Skeletal muscle satellite cell (primary cell): ENCODE measurements at regions not wholly inside any gene's neighbourhood (a gene's known extent, or its start where the extent isn't known, plus 50 kb on each side); places are given as distances from the start of the nearest gene placed in this dataset.

Experiments
- H3K27me3 ChIP-seq: 2 replicates; pipeline ENCODE4 v1.7.0; 2013; ENCODE audit warnings: low read length; ENCODE audit not compliant: control insufficient read depth, insufficient read depth
- H3K36me3 ChIP-seq: 2 replicates; pipeline ENCODE4 v1.7.0; 2013; ENCODE audit warnings: mild to moderate bottlenecking, control low read depth, low read length; ENCODE audit not compliant: insufficient read depth
- H3K4me1 ChIP-seq: 2 replicates; pipeline ENCODE4 v1.7.0; 2013; ENCODE audit warnings: low read length; ENCODE audit not compliant: control insufficient read depth, insufficient read depth
- H3K4me2 ChIP-seq: 2 replicates; pipeline ENCODE4 v1.7.0; 2013; ENCODE audit warnings: mild to moderate bottlenecking, low read length
- H3K4me3 ChIP-seq: 2 replicates; pipeline ENCODE4 v1.7.0; 2013; ENCODE audit warnings: low read length
- H3K9ac ChIP-seq: 2 replicates; pipeline ENCODE4 v1.7.0; 2013; ENCODE audit warnings: mild to moderate bottlenecking, low read depth, low read length, moderate library complexity
- H3K9me3 ChIP-seq: replicated peaks from 2 replicates; pipeline ENCODE4 v1.7.0; 2013; ENCODE audit warnings: mild to moderate bottlenecking, control low read depth, low read length

GRCh38 chrX:149322316-149322715 is 182.8 kb downstream of the IDS start:
- Histone ChIP-seq H3K36me3 (no peaks in the 10 kb centered on the region), H3K4me1 (no peaks in the 10 kb centered on the region), H3K4me3 (no peak overlapping the region), H3K9me3 (no peaks in the 10 kb centered on the region), H3K4me2 (no peak overlapping the region), H3K27me3 (no peaks in the 10 kb centered on the region), H3K9ac (no peak overlapping the region)

- Histone ChIP-seq H3K4me1 (peaks cover 14% of the 10 kb centered on the region), H3K36me3 (no peaks in the 10 kb centered on the region), H3K4me3 (no peak overlapping the region), H3K9me3 (no peaks in the 10 kb centered on the region), H3K9ac (peak overlapping the region; percentile 48), H3K27me3 (no peaks in the 10 kb centered on the region), H3K4me2 (peak overlapping the region; percentile 1)
These were observed 191.2 kb downstream of the IDS start for GRCh38 chrX:149313871-149314371.

- H3K27me3 ChIP-seq, result no peaks in the 10 kb centered on the region
- H3K4me1 ChIP-seq, result peaks cover 14% of the 10 kb centered on the region
- no peaks in the 10 kb centered on the region for H3K9me3 ChIP-seq
- no peaks in the 10 kb centered on the region for H3K36me3 ChIP-seq
- H3K4me3 ChIP-seq, result no peak overlapping the region
- peak overlapping the region; percentile 48 for H3K9ac ChIP-seq
- H3K4me2 ChIP-seq, result no peak overlapping the region
These were observed 192.1 kb downstream of the IDS start for GRCh38 chrX:149312988-149313387.

GRCh38 chrX:149312097-149312496 is 193.0 kb downstream of the IDS start:
- no peaks in the 10 kb centered on the region for H3K9me3 ChIP-seq
- H3K4me2 ChIP-seq, result no peak overlapping the region
- no peak overlapping the region for H3K4me3 ChIP-seq

GRCh38 chrX:149302705-149303104 is 202.4 kb downstream of the IDS start:
- H3K4me3 ChIP-seq, result no peak overlapping the region
- no peaks in the 10 kb centered on the region for H3K27me3 ChIP-seq
- no peaks in the 10 kb centered on the region for H3K9me3 ChIP-seq
- H3K36me3 ChIP-seq, result no peaks in the 10 kb centered on the region
- no peak overlapping the region for H3K9ac ChIP-seq
- no peaks in the 10 kb centered on the region for H3K4me1 ChIP-seq
- no peak overlapping the region for H3K4me2 ChIP-seq

More at GRCh38 chrX:149312097-149312496, 193.0 kb downstream of the IDS start:
- H3K27me3 ChIP-seq, result no peaks in the 10 kb centered on the region
- no peaks in the 10 kb centered on the region for H3K36me3 ChIP-seq
- H3K9ac ChIP-seq, result no peak overlapping the region
- H3K4me1 ChIP-seq, result peaks cover 14% of the 10 kb centered on the region

GRCh38 chrX:149298111-149298510 is 207.0 kb downstream of the IDS start:
- no peaks in the 10 kb centered on the region for H3K27me3 ChIP-seq
- no peak overlapping the region for H3K4me2 ChIP-seq
- no peaks in the 10 kb centered on the region for H3K36me3 ChIP-seq
- no peak overlapping the region for H3K4me3 ChIP-seq
- H3K4me1 ChIP-seq, result no peaks in the 10 kb centered on the region
- no peak overlapping the region for H3K9ac ChIP-seq
- no peaks in the 10 kb centered on the region for H3K9me3 ChIP-seq

GRCh38 chrX:149296092-149296491 is 209.0 kb downstream of the IDS start:
- Histone ChIP-seq H3K4me3 (no peak overlapping the region), H3K36me3 (no peaks in the 10 kb centered on the region), H3K9ac (no peak overlapping the region), H3K9me3 (no peaks in the 10 kb centered on the region), H3K27me3 (no peaks in the 10 kb centered on the region), H3K4me1 (no peaks in the 10 kb centered on the region), H3K4me2 (no peak overlapping the region)

GRCh38 chrX:149286940-149287349 is 218.2 kb downstream of the IDS start:
- Histone ChIP-seq H3K36me3 (no peaks in the 10 kb centered on the region), H3K9me3 (no peaks in the 10 kb centered on the region), H3K4me3 (no peak overlapping the region), H3K9ac (no peak overlapping the region), H3K4me1 (no peaks in the 10 kb centered on the region), H3K4me2 (no peak overlapping the region), H3K27me3 (no peaks in the 10 kb centered on the region)

GRCh38 chrX:149284616-149285015 is 220.5 kb downstream of the IDS start:
- Histone ChIP-seq H3K4me1 (no peaks in the 10 kb centered on the region), H3K4me2 (no peak overlapping the region), H3K4me3 (no peak overlapping the region), H3K27me3 (no peaks in the 10 kb centered on the region), H3K36me3 (no peaks in the 10 kb centered on the region), H3K9me3 (no peaks in the 10 kb centered on the region), H3K9ac (no peak overlapping the region)

- H3K4me2 ChIP-seq, result no peak overlapping the region
- H3K9me3 ChIP-seq, result no peaks in the 10 kb centered on the region
- no peaks in the 10 kb centered on the region for H3K36me3 ChIP-seq
- H3K4me3 ChIP-seq, result no peak overlapping the region
- H3K4me1 ChIP-seq, result no peaks in the 10 kb centered on the region
- no peaks in the 10 kb centered on the region for H3K27me3 ChIP-seq
- no peak overlapping the region for H3K9ac ChIP-seq
These were observed 221.3 kb downstream of the IDS start for GRCh38 chrX:149283853-149284252.

- no peaks in the 10 kb centered on the region for H3K4me1 ChIP-seq
- H3K27me3 ChIP-seq, result no peaks in the 10 kb centered on the region
- no peak overlapping the region for H3K4me2 ChIP-seq
- H3K9me3 ChIP-seq, result no peaks in the 10 kb centered on the region
- no peaks in the 10 kb centered on the region for H3K36me3 ChIP-seq
- no peak overlapping the region for H3K9ac ChIP-seq
- H3K4me3 ChIP-seq, result no peak overlapping the region
These were observed 222.2 kb downstream of the IDS start for GRCh38 chrX:149282909-149283308.

GRCh38 chrX:149280011-149280410 is 225.1 kb downstream of the IDS start:
- Histone ChIP-seq H3K4me3 (no peak overlapping the region), H3K27me3 (no peaks in the 10 kb centered on the region), H3K4me1 (peaks cover under 1% of the 10 kb centered on the region), H3K9me3 (no peaks in the 10 kb centered on the region), H3K36me3 (no peaks in the 10 kb centered on the region), H3K9ac (no peak overlapping the region), H3K4me2 (no peak overlapping the region)
